Mesendoderm (in vitro differentiated cells): ENCODE measurements at regions not wholly inside any gene's neighbourhood (a gene's known extent, or its start where the extent isn't known, plus 50 kb on each side); places are given as distances from the start of the nearest gene placed in this dataset.

Experiments used
- DNase-seq: peaks from one replicate; pipeline ENCODE4 v3.0.0; 2013
- H2AK5ac ChIP-seq: 2 replicates; pipeline ENCODE4 v1.6.1; 2013; ENCODE audit warnings: low read length, inconsistent platforms
- H2BK120ac ChIP-seq: 2 replicates; pipeline ENCODE4 v1.6.1; 2013; ENCODE audit warnings: low read depth, mild to moderate bottlenecking, low read length, moderate library complexity, mixed read lengths
- H2BK15ac ChIP-seq: replicated peaks from 2 replicates; pipeline ENCODE4 v1.6.1; 2013; ENCODE audit warnings: low read depth, mild to moderate bottlenecking, moderate library complexity
- H2BK5ac ChIP-seq: 2 replicates; pipeline ENCODE4 v1.6.1; 2013; ENCODE audit warnings: low read length, inconsistent platforms
- H3K18ac ChIP-seq: 2 replicates; pipeline ENCODE4 v1.6.1; 2013; ENCODE audit warnings: mild to moderate bottlenecking, low read length, mixed read lengths
- H3K23ac ChIP-seq: one replicate; pipeline ENCODE4 v1.6.1; 2013; ENCODE audit warnings: low read length
- H3K27ac ChIP-seq: 2 replicates; pipeline ENCODE4 v1.5.1; 2013; ENCODE audit warnings: low read depth, mild to moderate bottlenecking, inconsistent platforms, low read length, moderate library complexity
- H3K27me3 ChIP-seq: 2 replicates; pipeline ENCODE4 v1.6.1; 2013; ENCODE audit warnings: low read length, control low read depth, mild to moderate bottlenecking, inconsistent platforms; ENCODE audit not compliant: insufficient read depth, poor library complexity
- H3K36me3 ChIP-seq: 2 replicates; pipeline ENCODE4 v1.6.1; 2013; ENCODE audit warnings: low read length, inconsistent platforms; ENCODE audit not compliant: control insufficient read depth, insufficient read depth
- H3K4ac ChIP-seq: one replicate; pipeline ENCODE4 v1.6.1; 2013; ENCODE audit warnings: low read depth, mild to moderate bottlenecking, low read length, moderate library complexity
- H3K4me1 ChIP-seq: 2 replicates; pipeline ENCODE4 v1.6.1; 2013; ENCODE audit warnings: low read depth, low read length, inconsistent platforms; ENCODE audit not compliant: control insufficient read depth
- H3K4me2 ChIP-seq: 2 replicates; pipeline ENCODE4 v1.6.1; 2013; ENCODE audit warnings: low read length
- H3K4me3 ChIP-seq: 2 replicates; pipeline ENCODE4 v1.5.1; 2013; ENCODE audit warnings: mild to moderate bottlenecking, low read length
- H3K56ac ChIP-seq: one replicate; pipeline ENCODE4 v1.6.1; 2013; ENCODE audit warnings: low read length
- H3K79me1 ChIP-seq: 2 replicates; pipeline ENCODE4 v1.6.1; 2013; ENCODE audit warnings: low read length, inconsistent platforms
- H3K79me2 ChIP-seq: 2 replicates; pipeline ENCODE4 v1.6.1; 2013; ENCODE audit warnings: mild to moderate bottlenecking, low read length; ENCODE audit not compliant: control insufficient read depth, insufficient read depth
- H3K9ac ChIP-seq: 2 replicates; pipeline ENCODE4 v1.6.1; 2013; ENCODE audit warnings: low read length, inconsistent platforms
- H4K5ac ChIP-seq: one replicate; pipeline ENCODE4 v1.6.1; 2013; ENCODE audit warnings: low read length
- H4K8ac ChIP-seq: one replicate; pipeline ENCODE4 v1.6.1; 2013; ENCODE audit warnings: low read depth, mild to moderate bottlenecking, control low read depth, low read length, moderate library complexity
- WGBS: extraction: QIAGEN DNeasy Blood & Tissue Kit; methylation state at CpG from one replicate; pipeline ENCODE4 v1.1.7; 2013; ENCODE audit warnings: low lambda C conversion rate, missing lambda C conversion rate; ENCODE audit not compliant: insufficient coverage; ENCODE audit errors: extremely low coverage; 5-methylcytosine and 5-hydroxymethylcytosine counted together

DNA sequence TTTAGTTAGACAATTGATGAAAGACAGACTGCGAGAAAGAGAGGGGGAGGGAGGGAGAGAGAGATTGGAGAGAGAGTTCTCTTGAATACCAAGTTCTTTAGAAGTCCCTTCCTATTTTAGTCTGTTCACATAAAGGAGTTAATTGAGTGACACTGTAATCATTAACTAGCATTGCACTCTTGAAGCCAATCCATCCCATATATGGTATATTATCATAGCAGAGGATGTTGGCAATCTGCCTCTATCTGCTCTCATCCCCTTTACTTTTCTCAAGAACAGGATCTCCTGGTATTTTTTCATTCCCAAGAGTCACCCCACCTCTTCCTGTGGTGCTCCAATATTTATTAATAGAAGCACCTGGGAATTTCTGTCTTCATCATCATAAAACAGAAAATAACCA lies 959.6 kb upstream of the NDST4 start:
- Histone ChIP-seq H3K4ac (no peak overlapping the region), H3K9ac (no peak overlapping the region), H3K23ac (no peak overlapping the region), H2AK5ac (no peak overlapping the region), H2BK15ac (no peak overlapping the region), H3K56ac (no peak overlapping the region), H3K79me1 (no peaks in the 10 kb centered on the region), H3K36me3 (no peaks in the 10 kb centered on the region), H3K4me2 (no peak overlapping the region), H4K8ac (no peak overlapping the region), H2BK5ac (no peak overlapping the region), H3K18ac (no peak overlapping the region), H3K79me2 (no peaks in the 10 kb centered on the region), H3K27me3 (no peaks in the 10 kb centered on the region), H3K4me3 (no peak overlapping the region), H3K27ac (no peak overlapping the region), H4K5ac (no peak overlapping the region), H2BK120ac (no peak overlapping the region), H3K4me1 (no peaks in the 10 kb centered on the region)
- no CpG with 5 or more reads among the region's 1 CpG for WGBS
- no peak for DNase-seq

DNA sequence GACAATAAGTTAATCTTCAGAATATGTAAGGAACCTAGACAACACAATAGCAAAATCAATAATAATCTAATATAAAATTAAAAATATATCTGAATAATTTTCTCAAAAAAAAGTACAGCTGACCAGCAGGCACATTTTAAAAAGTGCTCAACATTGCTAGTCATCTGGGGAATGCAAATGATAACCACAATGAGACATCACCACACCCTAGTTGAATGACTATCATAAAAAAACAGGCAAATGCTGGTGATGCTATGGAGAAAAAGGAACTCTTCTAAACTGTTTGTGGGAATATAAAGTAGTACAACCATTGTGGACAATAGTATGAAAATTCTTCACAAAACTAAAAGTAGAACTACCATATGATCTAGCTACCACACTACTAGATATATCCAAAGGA lies 956.9 kb upstream of the NDST4 start:
- H2BK15ac ChIP-seq = no peak overlapping the region

DNA sequence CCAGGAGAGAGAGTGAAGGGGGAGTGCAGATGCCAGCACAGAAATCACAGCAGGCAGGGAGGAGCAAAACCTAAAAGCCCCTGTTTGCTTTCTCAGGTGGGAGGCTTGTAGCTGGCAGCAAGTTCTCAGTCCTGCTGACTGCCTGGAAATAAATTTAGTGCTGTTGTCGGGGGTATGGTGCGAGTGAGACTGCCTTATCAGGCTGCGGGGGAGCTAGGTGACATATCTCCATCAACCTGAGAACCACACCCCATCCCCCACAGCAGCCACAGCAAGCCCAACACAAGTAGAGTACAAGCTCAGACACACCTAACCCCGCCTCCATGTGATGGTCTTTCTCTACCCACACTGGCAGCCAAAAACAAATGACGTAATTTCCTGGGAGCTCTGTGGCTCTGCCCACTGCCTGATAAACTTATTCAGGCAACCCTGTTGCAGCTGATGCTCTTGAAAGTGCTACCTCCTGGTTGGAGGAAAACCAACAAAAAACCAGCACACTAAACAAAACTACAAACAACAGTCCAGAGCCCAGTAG lies 953.4 kb upstream of the NDST4 start:
- Histone ChIP-seq H3K4me3 (no peak overlapping the region), H3K4me1 (peaks cover 2% of the 10 kb centered on the region), H3K18ac (no peak overlapping the region), H3K36me3 (no peaks in the 10 kb centered on the region), H4K5ac (no peak overlapping the region), H3K4ac (no peak overlapping the region), H3K79me2 (no peaks in the 10 kb centered on the region), H2BK15ac (no peak overlapping the region), H2BK5ac (no peak overlapping the region), H3K4me2 (no peak overlapping the region), H3K56ac (peak overlapping the region; percentile 5), H4K8ac (no peak overlapping the region), H3K23ac (no peak overlapping the region), H3K27ac (no peak overlapping the region), H3K9ac (no peak overlapping the region), H2BK120ac (peak overlapping the region; percentile 73), H2AK5ac (no peak overlapping the region), H3K79me1 (no peaks in the 10 kb centered on the region), H3K27me3 (no peaks in the 10 kb centered on the region)
- WGBS = no CpG with 5 or more reads among the region's 5 CpGs
- DNase-seq = peak; percentile 76

More for the DNA sequence above, 956.9 kb upstream of the NDST4 start:
- no peaks in the 10 kb centered on the region for H3K27me3 ChIP-seq
- H2BK5ac ChIP-seq = no peak overlapping the region
- no peak overlapping the region for H2BK120ac ChIP-seq
- no peak overlapping the region for H3K4ac ChIP-seq
- H3K4me3 ChIP-seq = no peak overlapping the region
- no peak overlapping the region for H3K18ac ChIP-seq
- H2AK5ac ChIP-seq = no peak overlapping the region
- no peak overlapping the region for H4K5ac ChIP-seq
- no peaks in the 10 kb centered on the region for H3K79me1 ChIP-seq
- no peak overlapping the region for H3K27ac ChIP-seq
- no peak overlapping the region for H3K4me2 ChIP-seq
- no peak overlapping the region for H3K56ac ChIP-seq
- DNase-seq = no peak
- H4K8ac ChIP-seq = no peak overlapping the region
- no peaks in the 10 kb centered on the region for H3K79me2 ChIP-seq
- no peak overlapping the region for H3K23ac ChIP-seq
- peaks cover 2% of the 10 kb centered on the region for H3K4me1 ChIP-seq
- no peak overlapping the region for H3K9ac ChIP-seq
- no peaks in the 10 kb centered on the region for H3K36me3 ChIP-seq

DNA sequence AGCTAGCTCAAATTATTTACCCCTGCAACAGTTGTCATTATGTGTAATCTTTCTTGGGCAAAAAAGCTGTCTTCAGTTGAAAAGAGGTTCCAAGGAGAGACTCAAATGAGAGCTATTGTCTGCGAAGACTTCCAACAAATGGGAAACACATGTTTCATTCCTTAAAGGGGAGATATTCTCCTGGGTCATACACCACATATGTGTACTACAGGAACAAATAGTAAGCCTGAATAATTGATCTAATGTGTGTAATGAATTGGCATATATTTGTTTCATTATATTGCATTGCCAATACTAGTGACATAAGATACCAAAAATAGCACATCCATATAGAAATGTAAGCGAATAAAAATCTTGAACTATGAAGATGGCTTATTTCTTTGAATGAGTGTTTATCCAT lies 950.9 kb upstream of the NDST4 start:
- Histone ChIP-seq H3K4me3 (no peak overlapping the region), H3K23ac (no peak overlapping the region), H3K9ac (no peak overlapping the region), H3K4me2 (no peak overlapping the region), H4K5ac (no peak overlapping the region), H2BK5ac (no peak overlapping the region), H3K79me1 (no peaks in the 10 kb centered on the region), H2AK5ac (no peak overlapping the region), H2BK120ac (no peak overlapping the region), H3K4ac (no peak overlapping the region), H4K8ac (no peak overlapping the region), H3K18ac (no peak overlapping the region), H3K36me3 (no peaks in the 10 kb centered on the region), H3K27ac (no peak overlapping the region), H2BK15ac (peak overlapping the region; percentile 12), H3K56ac (no peak overlapping the region), H3K27me3 (no peaks in the 10 kb centered on the region), H3K4me1 (peaks cover 2% of the 10 kb centered on the region), H3K79me2 (no peaks in the 10 kb centered on the region)
- no peak for DNase-seq
- WGBS = no CpG with 5 or more reads among the region's 2 CpGs

DNA sequence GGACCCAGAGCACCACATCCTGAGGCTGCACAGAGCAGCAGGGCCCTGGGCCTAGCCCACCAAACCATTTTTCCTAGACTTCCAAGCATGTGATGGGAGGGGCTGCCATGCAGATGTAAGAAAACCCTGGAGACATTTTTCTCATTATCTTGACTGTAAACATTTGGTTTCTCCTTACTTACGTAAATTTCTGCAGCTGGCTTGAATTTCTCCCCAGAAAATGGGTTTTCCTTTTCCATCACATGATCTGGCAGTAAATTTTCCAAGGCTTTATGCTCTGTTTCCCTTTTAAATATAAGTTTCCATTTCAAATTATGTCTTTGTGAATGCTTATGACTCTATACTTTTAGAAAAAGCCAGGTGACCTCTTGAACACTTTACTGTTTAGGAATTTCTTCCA lies 945.9 kb upstream of the NDST4 start:
- Histone ChIP-seq H3K4me1 (no peaks in the 10 kb centered on the region), H3K79me1 (no peaks in the 10 kb centered on the region), H4K8ac (no peak overlapping the region), H3K4ac (no peak overlapping the region), H3K36me3 (no peaks in the 10 kb centered on the region), H3K79me2 (no peaks in the 10 kb centered on the region), H3K23ac (no peak overlapping the region), H2BK120ac (no peak overlapping the region), H4K5ac (no peak overlapping the region), H3K18ac (no peak overlapping the region), H3K4me3 (no peak overlapping the region), H3K9ac (no peak overlapping the region), H3K56ac (no peak overlapping the region), H3K4me2 (no peak overlapping the region), H2BK15ac (no peak overlapping the region), H2AK5ac (no peak overlapping the region), H3K27ac (no peak overlapping the region), H2BK5ac (no peak overlapping the region), H3K27me3 (no peaks in the 10 kb centered on the region)
- DNase-seq = no peak
- WGBS = no CpG with 5 or more reads among the region's 1 CpG

DNA sequence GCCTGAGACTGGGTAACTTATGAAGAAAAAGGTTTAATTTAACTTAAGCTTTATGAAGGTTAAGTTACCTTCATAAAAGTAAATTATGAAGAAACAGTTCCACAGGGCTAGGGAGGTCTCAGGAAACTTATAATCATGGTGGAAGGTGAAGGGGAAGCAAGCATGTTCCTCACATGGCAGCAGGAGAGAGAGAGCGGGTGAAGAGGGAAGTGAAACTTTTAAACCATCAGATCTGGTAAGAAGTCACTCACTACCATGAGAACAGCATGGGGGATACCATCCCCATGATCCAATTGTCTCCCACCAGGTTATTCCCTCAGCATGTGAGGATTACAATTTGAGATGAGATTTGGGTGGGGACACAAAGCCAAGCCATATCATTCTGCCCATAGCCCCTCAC lies 944.7 kb upstream of the NDST4 start:
- Histone ChIP-seq H3K23ac (no peak overlapping the region), H2BK5ac (no peak overlapping the region), H3K18ac (no peak overlapping the region), H3K27me3 (no peaks in the 10 kb centered on the region), H3K4me1 (no peaks in the 10 kb centered on the region), H3K79me2 (no peaks in the 10 kb centered on the region), H3K27ac (no peak overlapping the region), H3K56ac (no peak overlapping the region), H3K4me3 (no peak overlapping the region), H2BK15ac (no peak overlapping the region), H3K4ac (no peak overlapping the region), H3K79me1 (no peaks in the 10 kb centered on the region), H4K5ac (no peak overlapping the region), H3K9ac (no peak overlapping the region), H3K36me3 (no peaks in the 10 kb centered on the region), H3K4me2 (no peak overlapping the region), H4K8ac (no peak overlapping the region), H2AK5ac (no peak overlapping the region), H2BK120ac (no peak overlapping the region)
- no peak for DNase-seq
- no CpG with 5 or more reads among the region's 1 CpG for WGBS
